Heart right ventricle (tissue), 16 donors: ENCODE measurements at regions not wholly inside any gene's neighbourhood (a gene's known extent, or its start where the extent isn't known, plus 50 kb on each side); places are given as distances from the start of the nearest gene placed in this dataset.

ENCODE experiments used
- ATAC-seq, 8 donors: fragments of 200-7000 bp; cut with Tn5 transposase; one replicate each; pipeline ENCODE4 v1.9.1; 2020; ENCODE audit warnings: mild to moderate bottlenecking in 8 of 8, moderate library complexity in 8 of 8, moderate number of reproducible peaks in 1 of 8
- DNase-seq, 2 donors: peaks; one replicate each; pipeline ENCODE4 v3.0.0-alpha.2; 2020
- H3K27ac ChIP-seq, 10 donors: fragments of 200-600 bp; sonication (generic) in 2 of 10; one replicate each; pipeline versions ENCODE4 v1.5.0 to v1.8.0; 2020 to 2022; ENCODE audit warnings: mild to moderate bottlenecking in 3 of 10
- H3K27me3 ChIP-seq, 7 donors: fragments of 200-600 bp; one replicate each; pipeline ENCODE4 v1.8.0; 2021 to 2022; ENCODE audit warnings: mild to moderate bottlenecking in 2 of 7
- H3K36me3 ChIP-seq, 9 donors: fragments of 200-600 bp; sonication (generic) in 1 of 9; one replicate each; pipeline versions ENCODE4 v1.5.0 to v1.8.0; 2020 to 2022; ENCODE audit warnings: mild to moderate bottlenecking in 2 of 9
- H3K4me1 ChIP-seq, 9 donors: fragments of 200-600 bp; sonication (generic) in 1 of 9; one replicate each; pipeline versions ENCODE4 v1.5.0 to v1.8.0; 2020 to 2022; ENCODE audit warnings: mild to moderate bottlenecking in 4 of 9
- H3K4me3 ChIP-seq, 10 donors: fragments of 200-600 bp; sonication (generic) in 2 of 10; one replicate each; pipeline versions ENCODE4 v1.5.0 to v1.8.0; 2020 to 2022; ENCODE audit warnings: mild to moderate bottlenecking in 7 of 10, moderate library complexity in 2 of 10
- H3K9me3 ChIP-seq, 11 donors: fragments of 200-600 bp in 10 of 11; sonication (generic) in 2 of 11; one replicate each; pipeline versions ENCODE4 v1.5.0 to v1.8.0; 2013 to 2022; ENCODE audit warnings: mild to moderate bottlenecking in 2 of 11, control low read depth in 1 of 11, moderate library complexity in 1 of 11
- WGBS, 2 donors: extraction: QIAGEN DNeasy Blood & Tissue Kit; methylation state at CpG; one replicate each; pipeline ENCODE4 v1.1.7; 2013; ENCODE audit warnings: inconsistent platforms in 1 of 2; 5-methylcytosine and 5-hydroxymethylcytosine counted together
- intact Hi-C, 10 donors: fragments of 100-400 bp; cut with DNase I; formaldehyde crosslinking; loops; one replicate each; pipeline versions ENCODE4 v1.11.1 to v1.14.2; 2022
- microRNA-seq, 2 donors: library from miRNA; unstranded; fragments of <30 nt; microRNA quantifications; one replicate each; pipeline ENCODE4 v1.2.0, GENCODE V29; 2021
- TF ChIP-seq, protein P1 (sequence below), 9 donors: fragments of 200-600 bp; sonication (generic) in 2 of 9; IDR thresholded peaks; one replicate each; pipeline versions ENCODE4 v1.5.0 to v1.8.0; 2021 to 2022; ENCODE audit warnings: antibody characterized with exemption in 9 of 9, mild to moderate bottlenecking in 5 of 9, moderate library complexity in 1 of 9
- donor health status: Arrhythmogenic right ventricular cardiomyopathy.
- donor health status: ischemic (EF 13 %, LVEDD 7.1; RV severe dilation, severe dysfunction).
- donor health status: healthy with polysubstance abuse.
- donor health status: DM: no; HTN: yes; CAD: no.
- donor health status: DM: no; HTN: no; CAD: no.
- donor health status: ischemic (EF 25% LVEDD 6.9; RV normal size, moderate dysfunction).
- donor health status: ischemic (EF 25% LVEDD 5.7; RV mildly dilated, moderate dysfunction).
- donor health status: healthy.
- donor health status: DM: yes; HTN: yes; CAD: no.
- donor health status: Ischemic cardiomyopathy.
- donor health status: ischemic (EF 35%, LVEDD 5.7; RV mildly dilated, moderate dysfunction).
- donor health status: nonischemic (EF 11% LVEDD 7.7; RV severe dilation, severe dysfunction).
- donor health status: DM: yes; HTN: yes; CAD: no.
- donor health status: PGD.
- donor health status: ischemic (EF 29% LVEDD 5.4; RV normal size, mild dysfunction).
- donor health status: nonischemic (EF 23%, LVEDD 6.1; RV moderate dilation, normal function).

DNA sequence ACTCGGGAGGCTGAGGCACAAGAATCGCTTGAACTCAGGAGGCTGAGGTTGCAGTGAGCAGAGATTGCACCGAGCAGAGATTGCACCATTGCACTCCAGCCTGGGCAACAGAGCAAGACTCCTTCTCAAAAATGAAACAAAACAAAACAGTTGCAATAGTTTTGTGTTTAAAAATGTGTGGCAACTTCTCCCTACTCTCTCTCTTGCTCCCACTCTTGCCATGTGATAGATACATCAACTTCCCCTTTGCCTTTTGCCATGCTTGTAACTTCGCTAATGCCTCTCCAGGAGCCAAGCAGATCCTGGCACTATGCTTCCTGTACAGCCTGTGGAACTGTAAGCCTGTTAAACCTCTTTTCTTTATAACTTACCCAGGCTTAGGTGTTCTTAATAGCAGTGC is 52.5 kb upstream of the INTU start:
- Histone ChIP-seq H3K27me3 (peaks cover 0 to 4% (median 0%) of the 10 kb centered on the region in 7 donors), H3K36me3 (no peaks in the 10 kb centered on the region), H3K9me3 (no peaks in the 10 kb centered on the region), H3K27ac (no peak overlapping the region), H3K4me1 (no peaks in the 10 kb centered on the region), H3K4me3 (no peak overlapping the region)
- TF ChIP-seq, protein P1, sequence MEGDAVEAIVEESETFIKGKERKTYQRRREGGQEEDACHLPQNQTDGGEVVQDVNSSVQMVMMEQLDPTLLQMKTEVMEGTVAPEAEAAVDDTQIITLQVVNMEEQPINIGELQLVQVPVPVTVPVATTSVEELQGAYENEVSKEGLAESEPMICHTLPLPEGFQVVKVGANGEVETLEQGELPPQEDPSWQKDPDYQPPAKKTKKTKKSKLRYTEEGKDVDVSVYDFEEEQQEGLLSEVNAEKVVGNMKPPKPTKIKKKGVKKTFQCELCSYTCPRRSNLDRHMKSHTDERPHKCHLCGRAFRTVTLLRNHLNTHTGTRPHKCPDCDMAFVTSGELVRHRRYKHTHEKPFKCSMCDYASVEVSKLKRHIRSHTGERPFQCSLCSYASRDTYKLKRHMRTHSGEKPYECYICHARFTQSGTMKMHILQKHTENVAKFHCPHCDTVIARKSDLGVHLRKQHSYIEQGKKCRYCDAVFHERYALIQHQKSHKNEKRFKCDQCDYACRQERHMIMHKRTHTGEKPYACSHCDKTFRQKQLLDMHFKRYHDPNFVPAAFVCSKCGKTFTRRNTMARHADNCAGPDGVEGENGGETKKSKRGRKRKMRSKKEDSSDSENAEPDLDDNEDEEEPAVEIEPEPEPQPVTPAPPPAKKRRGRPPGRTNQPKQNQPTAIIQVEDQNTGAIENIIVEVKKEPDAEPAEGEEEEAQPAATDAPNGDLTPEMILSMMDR (IDR thresholded peaks at IDR 0.05), result no peak
- WGBS, 2 donors, result 85 to 92% methylated on average over 4 of the region's 4 CpGs
- ATAC-seq (no peak), DNase-seq (no peak)
- intact Hi-C loops, result no loop called here

DNA sequence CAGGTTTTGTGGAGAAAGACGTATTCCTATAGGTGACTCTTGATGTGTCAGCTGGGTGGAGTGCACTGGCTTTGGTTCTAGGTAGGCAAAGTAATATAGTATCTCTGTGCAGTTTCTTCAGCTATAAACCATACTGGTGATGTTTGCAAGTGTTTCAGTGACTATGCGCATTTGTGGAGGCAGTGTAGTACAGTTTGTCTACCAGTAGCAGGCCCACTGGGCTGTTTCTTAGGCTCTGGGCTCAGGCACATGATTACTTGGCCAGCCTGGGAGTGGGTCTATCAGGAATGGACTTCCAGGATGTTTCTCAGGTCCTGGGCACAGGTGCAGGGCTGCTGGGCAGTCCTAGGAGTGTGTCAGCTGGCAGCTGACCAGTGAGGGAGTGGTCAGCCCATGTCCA is 51.9 kb upstream of the INTU start:
- H3K27me3 ChIP-seq, result peaks cover 0 to 4% (median 0%) of the 10 kb centered on the region in 7 donors
- no peak for ATAC-seq
- intact Hi-C loops, result no loop called here
- WGBS, 2 donors, result 88 to 92% methylated on average over 2 of the region's 2 CpGs
- H3K4me1 ChIP-seq, result no peaks in the 10 kb centered on the region
- H3K27ac ChIP-seq, result no peak overlapping the region
- H3K36me3 ChIP-seq, result no peaks in the 10 kb centered on the region
- no peaks in the 10 kb centered on the region for H3K9me3 ChIP-seq
- TF ChIP-seq, protein P1 (IDR thresholded peaks at IDR 0.05), result no peak
- no peak overlapping the region for H3K4me3 ChIP-seq
- no peak for DNase-seq

Small RNA genes lying in the stretch of these regions (microRNA-seq; reads per million reads assigned to microRNA genes)
- 0 reads per million in 2 donors for gene MIR2054
